ENCODE measurements at regions not wholly inside any gene's neighbourhood (a gene's known extent, or its start where the extent isn't known, plus 50 kb on each side); places are given as distances from the start of the nearest gene placed in this dataset.

- H3K4me3 ChIP-seq (ENCODE audit: low read depth, low read length): no peak overlapping the region
- TF ChIP-seq CTCF (IDR thresholded peaks at IDR 0.05; ENCODE audit: low read depth, low read length): no peak
These were observed 124.1 kb upstream of the TCF21 start for GRCh38 chr6:133764754-133765208.

- no peak for TF ChIP-seq CTCF (IDR thresholded peaks at IDR 0.05; ENCODE audit: low read depth, low read length)
- no peak overlapping the region for H3K4me3 ChIP-seq (ENCODE audit: low read depth, low read length)
These were observed 121.4 kb upstream of the TCF21 start for GRCh38 chr6:133767357-133767970.

- H3K4me3 ChIP-seq (ENCODE audit: low read depth, low read length): no peak overlapping the region
- no peak for TF ChIP-seq CTCF (IDR thresholded peaks at IDR 0.05; ENCODE audit: low read depth, low read length)
These were observed 120.1 kb upstream of the TCF21 start for GRCh38 chr6:133768656-133769295.

- TF ChIP-seq CTCF (IDR thresholded peaks at IDR 0.05; ENCODE audit: low read depth, low read length): no peak
These were observed 119.5 kb upstream of the TCF21 start for GRCh38 chr6:133769463-133769862.

GRCh38 chr6:133772567-133772966, 116.3 kb upstream of the TCF21 start:
- no peak overlapping the region for H3K4me3 ChIP-seq (ENCODE audit: low read depth, low read length)
- no peak for TF ChIP-seq CTCF (IDR thresholded peaks at IDR 0.05; ENCODE audit: low read depth, low read length)

More at GRCh38 chr6:133769463-133769862, 119.5 kb upstream of the TCF21 start:
- H3K4me3 ChIP-seq (ENCODE audit: low read depth, low read length): no peak overlapping the region

- TF ChIP-seq CTCF (IDR thresholded peaks at IDR 0.05; ENCODE audit: low read depth, low read length): no peak
- H3K4me3 ChIP-seq (ENCODE audit: low read depth, low read length): no peak overlapping the region
These were observed 115.1 kb upstream of the TCF21 start for GRCh38 chr6:133773776-133774175.

GRCh38 chr6:133774356-133774755, 114.6 kb upstream of the TCF21 start:
- TF ChIP-seq CTCF (IDR thresholded peaks at IDR 0.05; ENCODE audit: low read depth, low read length): no peak
- H3K4me3 ChIP-seq (ENCODE audit: low read depth, low read length): no peak overlapping the region

Data from WI38 (cell line).